GM18519 (cell line): ENCODE measurements at regions not wholly inside any gene's neighbourhood (a gene's known extent, or its start where the extent isn't known, plus 50 kb on each side); places are given as distances from the start of the nearest gene placed in this dataset.
"Not testable (repeated sequence)": the region's sequence is repeated elsewhere in the genome, so short reads cannot be mapped to it uniquely, and the experiment has no call there.

Experiments
- ATAC-seq: cut with Tn5 transposase; IDR thresholded peaks from one replicate; pipeline ENCODE4 v1.9.1; 2021; ENCODE audit warnings: mild to moderate bottlenecking, moderate library complexity; ENCODE audit not compliant: unreplicated experiment, low FRiP score

DNA sequence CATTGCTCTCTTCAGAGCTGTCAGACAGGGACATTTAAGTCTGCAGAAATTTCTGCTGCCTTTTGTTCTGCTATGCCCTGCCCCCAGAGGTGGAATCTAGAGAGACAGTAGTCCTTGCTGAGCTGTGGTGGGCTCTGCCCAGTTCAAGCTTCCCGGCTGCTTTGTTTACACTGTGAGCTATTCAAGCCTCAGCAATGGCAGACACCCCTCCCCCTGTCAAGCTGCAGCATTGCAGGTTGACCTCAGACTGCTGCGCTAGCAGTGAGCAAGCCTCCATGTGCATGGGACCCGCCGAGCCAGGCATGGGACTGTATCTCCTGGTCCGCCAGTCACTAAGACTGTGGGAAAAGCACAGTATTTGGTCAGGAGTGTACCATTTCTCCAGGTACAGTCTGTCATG, 53.6 kb upstream of the MAPK10 start:
- not testable (repeated sequence) for ATAC-seq

DNA sequence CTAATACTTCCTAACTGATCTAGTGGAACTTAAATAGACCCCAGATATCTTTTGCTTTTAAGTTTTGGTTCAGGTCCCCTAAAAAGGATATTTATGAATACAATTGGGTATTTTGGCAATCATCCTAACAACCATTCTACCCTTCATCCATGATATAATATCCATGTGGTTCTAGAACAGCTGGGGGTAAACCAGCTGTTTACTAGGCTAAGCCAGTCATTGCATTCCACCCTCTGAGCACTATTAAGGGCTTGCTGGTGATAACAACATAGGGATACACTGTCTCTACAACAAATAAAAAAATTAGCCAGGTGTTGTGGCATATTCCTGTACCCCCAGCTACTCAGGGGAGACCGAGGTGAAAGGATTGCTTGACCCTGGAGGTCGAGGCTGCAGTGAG, 54.8 kb upstream of the MAPK10 start:
- ATAC-seq: no peak

DNA sequence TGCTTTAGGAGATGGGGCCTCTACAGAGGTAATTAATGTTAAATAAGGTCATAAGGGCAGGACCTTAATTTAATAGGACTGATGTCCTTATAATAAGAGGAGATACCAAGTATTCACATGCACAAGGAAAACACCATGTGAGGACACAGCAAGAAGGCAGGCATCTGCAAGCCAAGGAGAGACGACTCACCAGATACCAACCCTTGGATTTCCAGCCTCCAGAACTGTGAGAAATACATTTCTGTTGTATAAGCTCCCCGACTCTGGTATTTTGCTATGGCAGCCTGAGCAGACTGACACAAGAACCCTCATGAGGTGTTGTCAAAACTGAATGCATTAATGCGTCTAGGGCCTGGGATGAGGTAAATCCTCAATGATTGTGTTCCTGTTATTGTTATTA, 56.2 kb upstream of the MAPK10 start:
- no peak for ATAC-seq

DNA sequence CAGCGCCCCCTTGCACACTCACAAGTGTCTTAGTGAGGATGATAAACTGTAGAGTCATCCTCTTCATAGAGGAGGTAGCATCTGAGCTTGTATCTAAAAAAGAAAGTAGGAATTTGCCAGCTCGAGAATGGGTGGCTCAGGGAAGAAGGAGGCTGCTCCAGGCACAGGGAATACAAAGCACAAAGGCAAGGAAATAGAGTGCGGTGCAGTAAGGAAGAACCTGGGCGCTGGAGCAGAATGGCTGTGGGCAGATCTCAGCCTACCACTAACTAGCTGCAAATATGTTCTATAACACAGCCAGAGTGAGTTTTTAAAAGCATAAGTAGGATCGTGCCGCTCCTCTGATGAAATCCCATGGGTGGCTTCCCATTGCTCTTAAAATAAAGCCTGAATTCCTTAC, 61.6 kb upstream of the MAPK10 start:
- ATAC-seq: no peak

DNA sequence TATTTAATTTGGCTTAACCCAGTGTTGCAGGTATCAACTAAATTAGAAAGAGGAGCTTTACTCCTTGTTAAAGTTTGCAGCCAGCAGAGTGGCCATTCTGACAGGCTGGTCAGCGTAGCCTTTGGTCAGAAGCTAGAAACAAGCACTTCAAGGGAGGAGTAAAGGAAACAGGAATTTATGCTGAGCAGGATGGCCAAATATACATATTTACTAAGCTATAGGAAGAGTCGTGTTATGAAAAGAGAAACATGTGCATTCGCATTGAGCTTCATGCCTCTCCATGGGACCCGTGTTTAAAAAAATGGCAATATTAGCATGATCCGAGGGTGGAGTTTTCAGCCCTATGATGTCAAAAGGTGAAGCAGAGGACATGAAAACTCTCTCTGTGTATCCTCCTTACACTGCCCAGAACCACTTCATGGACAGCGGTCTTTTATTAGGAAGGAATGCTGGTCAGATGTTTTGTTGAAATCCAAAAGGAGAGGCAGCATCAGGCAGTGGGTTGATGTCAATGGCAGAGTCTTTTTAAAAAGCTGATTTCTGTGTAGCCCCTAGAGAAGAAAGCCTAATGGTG, 71.8 kb upstream of the MAPK10 start:
- no peak for ATAC-seq

DNA sequence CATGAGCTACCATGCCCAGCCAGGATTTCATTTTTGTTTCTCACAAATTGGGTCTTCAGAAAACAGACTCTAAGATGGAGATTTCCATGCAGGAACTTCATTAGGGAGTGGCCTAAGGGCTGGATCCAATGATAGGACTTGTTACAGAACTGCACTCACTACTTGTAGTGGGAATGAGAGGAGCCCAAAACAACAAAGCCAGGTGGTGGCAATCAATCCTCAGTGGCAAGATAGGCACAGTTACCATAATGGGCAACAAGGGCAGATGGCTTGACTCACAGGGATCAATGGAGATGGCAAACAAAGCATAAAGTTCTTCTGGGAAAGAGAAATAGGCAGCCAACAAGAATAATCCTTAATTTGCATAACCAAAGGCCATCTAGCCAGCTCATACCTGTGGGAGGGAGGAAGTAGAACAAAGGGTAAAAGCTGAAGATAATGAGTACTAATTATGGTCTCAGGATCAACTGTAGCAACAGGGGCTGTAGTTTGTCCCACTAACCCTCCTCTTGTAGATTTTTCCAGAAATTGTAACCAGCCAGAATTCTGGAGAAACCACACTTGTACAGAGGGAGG, 72.8 kb upstream of the MAPK10 start:
- ATAC-seq: no peak

DNA sequence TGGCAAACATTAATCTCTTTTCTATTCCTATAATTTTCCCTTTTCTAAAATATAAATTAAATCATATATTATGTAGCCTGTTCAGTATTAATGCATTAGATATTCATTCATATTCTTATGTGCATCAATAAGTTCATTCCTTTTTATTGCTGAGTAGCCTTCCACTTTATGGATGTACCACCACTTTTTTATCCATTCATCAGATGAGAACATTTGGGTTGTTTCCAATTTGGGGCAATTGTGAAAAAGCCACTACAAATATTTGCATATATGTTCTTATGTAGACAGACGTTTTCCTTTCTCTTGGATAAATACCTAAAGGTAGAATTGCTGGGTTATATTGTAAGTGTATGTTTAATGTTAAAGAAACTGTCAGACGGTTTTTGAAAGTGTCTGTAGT, 79.4 kb upstream of the MAPK10 start:
- no peak for ATAC-seq

DNA sequence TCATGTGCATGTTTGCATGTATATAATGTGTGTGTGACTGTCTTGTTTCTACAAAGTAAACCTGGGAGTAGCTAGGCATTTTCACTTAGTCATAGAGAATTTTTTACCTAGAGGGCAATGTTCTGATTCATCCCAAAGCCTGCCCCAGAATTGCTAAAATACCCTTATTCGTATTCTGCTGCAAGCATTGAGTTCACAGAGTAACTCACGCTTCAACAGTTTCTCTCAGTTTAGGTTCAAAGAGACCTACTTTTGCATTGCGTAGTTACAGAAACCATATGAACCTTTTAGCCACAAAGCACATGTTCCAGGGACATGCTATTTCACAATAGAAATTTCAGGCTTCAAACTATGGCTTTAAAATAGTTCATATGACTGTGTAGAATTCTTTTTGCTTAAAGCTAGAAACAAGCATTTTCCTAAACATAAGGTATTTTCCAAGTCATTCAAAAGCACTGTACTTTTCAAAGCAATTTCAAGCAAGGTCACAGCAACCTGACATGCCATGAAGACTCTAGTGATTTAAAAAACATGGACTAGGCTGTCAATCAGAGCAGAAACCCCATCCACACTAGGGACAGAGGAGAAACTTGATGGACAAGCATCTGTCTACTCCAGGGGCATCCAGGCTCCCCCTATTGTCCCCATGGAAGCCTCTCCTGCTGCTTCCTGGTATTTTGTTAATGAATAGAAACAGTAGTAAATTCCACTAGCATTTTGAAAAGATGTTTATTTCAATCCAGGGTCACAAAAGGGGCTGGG, 81.5 kb upstream of the MAPK10 start:
- ATAC-seq: no peak

DNA sequence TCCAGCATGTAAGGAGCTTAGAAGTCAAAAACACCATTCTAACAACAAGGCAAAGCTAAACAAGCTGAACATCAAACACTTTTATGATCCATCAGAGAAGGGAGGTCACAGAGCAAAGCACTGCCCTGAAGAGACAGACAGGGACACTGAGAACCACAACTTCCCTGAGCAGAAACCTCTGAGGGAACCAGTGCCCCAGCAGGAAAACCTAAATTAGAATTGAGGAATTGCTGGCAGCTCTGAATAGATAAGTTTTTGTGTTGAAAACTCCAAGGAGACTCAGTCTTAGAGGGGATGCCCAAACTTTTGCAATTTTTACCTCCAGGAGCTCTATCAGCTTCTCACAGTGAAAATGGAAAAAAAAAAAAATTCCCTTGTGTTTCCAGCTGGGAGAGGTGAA, 83.0 kb upstream of the MAPK10 start:
- ATAC-seq: no peak

DNA sequence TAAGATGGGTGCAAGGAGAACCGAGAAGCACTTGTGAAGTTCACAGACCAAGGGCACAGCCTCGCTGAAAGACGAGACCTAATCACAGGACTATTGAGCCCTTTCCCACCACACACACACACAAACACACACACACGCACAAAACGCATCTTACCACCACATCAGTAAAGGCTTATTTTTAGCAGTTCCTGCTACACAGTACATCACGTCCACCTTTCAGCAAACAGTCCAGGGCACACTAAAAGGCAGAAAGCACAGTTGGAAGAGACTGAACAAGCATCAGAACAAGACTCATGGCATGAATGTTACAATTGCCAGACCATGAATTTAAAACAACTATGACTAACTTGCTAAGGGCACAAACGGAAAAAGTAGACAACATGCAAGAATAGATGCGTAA, 83.6 kb upstream of the MAPK10 start:
- ATAC-seq: no peak

DNA sequence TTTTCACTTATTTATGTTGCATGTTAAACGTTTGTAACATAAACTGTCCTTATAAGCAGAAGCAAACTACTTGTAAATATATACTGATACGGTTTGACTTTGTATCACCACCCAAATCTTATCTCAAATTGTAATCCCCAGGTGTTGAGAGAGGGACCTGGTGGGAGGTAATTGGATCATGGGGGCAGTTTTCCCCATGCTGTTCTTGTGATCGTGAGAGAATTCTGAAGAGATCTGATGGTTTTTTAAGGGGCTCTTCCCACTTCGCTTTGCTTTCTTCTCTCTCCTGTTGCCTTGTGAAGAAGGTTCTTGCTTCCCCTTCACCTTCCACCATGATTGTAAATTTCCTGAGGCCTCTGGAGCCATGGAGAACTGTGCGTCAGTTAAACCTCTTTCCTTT, 87.1 kb upstream of the MAPK10 start:
- ATAC-seq: no peak

DNA sequence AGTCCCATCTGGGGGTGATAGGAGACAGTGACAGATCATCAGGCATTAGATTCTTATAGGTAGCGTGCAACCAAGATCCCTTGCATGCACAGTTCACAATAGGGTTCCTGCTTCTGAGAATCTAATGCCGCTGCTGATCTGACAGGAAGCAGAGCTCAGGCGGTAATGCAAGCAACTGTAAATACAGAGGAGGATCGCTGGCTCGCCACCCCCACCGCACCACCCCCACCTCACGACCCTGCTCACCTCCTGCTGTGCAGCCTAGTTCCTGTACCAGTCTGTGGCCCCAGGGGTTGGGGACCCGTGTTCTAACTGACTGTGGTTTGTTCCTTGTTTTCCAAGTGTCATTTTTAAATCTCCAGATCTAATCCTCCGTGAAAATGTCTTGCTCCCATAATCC, 89.0 kb upstream of the MAPK10 start:
- ATAC-seq: no peak

DNA sequence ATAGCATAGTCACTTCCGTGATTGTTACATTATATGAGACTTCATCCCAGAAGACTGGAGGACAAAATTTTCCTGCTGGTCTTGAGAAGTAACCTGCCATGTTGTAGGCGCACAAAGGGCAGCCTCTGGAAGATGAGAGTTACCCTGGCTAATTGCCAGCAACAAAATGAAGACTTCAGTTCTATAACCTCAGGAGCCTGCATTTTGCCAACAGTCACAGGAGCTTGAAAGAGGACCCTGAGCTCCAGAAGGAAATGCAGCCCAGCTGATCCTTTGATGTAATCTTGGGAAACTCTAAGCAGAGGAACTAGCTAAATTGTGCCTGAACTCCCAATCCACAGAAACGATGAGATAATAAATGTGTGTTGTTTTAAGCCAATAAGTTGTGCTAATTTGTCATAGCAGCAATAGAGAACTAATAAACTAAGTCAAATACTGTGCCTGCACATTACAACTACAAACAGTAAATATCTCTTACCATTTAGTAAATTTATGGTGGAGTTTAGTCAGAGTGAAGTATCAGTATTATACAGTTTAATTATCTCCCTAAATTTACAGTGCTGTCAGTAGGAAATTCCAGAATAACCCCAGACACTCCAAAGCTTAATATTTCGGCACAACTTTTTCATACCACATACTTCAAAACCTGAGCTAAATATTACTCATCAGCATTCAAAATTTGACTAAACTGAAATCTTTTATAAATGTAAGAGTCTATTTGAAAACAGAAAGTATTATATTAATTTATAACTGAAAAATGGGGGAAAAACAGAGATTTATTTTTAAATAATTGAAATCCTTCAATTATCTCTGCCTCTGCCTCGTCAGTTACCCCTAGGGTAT, 90.1 kb upstream of the MAPK10 start:
- ATAC-seq: no peak

DNA sequence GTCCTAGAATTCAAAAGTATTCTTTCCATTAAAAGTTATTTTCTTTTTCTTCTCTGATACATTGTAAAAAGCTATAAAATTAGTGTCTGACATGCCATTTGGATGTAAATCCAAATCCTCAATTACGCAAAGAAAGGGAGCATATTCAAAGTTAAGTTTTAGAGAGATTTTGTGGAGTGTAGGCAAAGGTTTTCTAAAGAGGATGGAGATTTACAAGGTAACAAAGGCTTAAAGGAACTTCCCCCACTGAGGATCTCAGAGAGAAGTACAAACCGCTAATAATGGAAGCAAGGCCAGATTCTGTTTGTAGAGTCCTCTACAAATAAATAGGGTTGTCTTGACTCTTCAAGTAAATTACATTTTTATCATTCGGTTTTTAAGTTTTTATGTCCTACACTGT, 91.0 kb upstream of the MAPK10 start:
- no peak for ATAC-seq

DNA sequence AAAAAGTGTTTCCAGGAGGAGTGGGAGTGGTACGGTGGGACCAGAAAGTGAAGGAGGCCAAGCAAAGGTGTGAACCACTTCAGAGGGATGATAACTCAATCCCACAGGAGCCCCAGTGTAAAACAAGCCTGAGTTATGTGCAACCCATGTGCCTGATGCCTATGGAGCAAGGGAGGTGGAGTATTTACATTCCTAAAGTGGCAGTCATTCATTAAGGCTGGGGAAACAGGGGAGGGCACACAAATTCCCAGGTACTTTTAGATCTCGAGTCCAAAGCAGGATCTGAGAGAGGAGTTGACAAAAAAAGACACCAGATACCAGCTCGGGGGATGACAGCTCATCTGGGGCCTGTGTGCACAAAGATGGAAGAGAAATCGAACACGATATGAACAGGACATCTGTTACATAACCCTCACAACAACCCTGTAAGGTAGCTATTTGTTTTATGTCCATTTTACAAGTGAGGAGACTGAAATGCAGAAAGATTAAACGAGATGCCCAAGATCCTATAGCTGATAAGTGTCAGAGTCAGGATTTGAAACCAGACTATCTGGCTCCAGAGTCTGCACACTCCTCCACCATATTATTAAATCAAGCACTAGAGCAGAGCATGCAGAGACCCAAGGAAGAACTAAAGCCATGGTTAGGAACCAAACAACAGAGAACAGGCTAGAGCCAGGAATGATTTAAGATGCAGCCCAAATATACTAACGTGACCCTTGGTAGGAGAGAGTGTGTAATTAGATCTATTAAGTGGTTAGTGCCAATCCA, 91.9 kb upstream of the MAPK10 start:
- ATAC-seq: no peak

DNA sequence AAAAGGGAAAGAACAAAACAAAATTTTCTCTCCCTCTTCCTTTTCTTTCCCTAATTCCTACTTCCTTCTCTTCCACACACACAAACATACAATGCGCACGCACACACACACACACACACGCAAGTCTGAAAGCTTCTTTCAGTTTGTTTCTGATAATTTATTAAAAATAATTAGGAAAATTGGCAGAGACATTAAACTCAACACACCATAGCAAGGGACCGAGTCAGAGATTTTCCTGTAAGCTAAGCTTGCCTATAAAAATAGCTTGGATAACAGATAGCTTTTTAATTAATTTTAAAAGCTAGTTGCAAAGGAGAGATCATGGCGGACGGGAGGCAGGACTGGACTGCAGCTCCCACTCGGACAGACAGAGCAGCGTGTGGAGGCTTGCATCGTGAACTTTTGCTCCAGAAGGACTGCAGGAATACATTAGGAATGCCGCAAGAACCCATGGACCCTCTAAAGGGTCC, 92.6 kb upstream of the MAPK10 start:
- ATAC-seq: no peak

DNA sequence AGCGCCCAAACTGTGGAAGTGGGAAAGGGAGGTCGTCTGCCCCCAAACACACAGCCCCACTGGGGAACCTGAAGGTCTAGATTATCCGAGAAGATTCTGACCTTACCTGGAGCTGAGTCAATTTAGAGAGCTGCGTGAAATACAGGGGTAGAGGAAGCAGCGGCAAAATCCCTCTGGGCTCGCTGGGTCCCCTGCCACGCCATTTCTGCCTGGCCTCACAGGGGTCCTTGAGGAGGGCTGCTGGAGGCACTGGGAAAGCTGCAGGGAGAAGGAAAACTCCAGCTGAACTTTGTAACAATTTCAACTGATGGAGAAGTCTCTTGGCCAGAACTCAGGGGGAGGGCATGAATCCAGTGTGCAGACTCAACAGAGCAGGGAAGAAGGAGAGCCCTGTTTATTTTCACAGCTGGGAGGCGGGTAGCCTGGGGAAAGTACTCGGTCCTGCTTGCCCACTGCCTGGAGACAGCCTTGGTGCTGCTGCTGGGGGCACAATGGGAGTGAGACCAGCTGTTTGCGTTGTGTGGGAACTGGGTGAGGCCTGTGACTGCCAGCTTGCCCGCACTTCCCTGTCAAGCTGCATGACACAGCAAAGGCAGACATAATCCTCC, 93.2 kb upstream of the MAPK10 start:
- no peak for ATAC-seq

DNA sequence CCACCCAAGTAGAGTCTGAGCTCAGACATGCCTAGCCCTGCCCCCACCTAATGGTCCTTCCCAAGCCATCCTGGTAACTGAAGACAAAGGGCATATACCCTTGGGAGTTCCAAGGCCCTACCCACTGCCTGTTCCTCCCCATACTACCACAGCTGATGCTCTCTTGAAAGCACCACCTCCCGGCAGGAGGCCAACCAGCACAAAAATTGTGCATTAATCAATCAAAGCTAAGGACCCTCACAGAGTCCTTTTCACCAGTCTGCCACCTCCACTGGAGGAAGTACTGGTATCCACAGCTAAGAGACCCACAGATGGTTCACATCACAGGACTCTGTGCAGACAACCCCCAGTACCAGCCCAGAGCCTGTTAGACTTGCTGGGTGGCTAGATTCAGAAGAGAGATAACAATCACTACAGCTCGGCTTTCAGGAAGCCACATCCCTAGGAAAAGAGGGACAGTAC, 93.8 kb upstream of the MAPK10 start:
- ATAC-seq: not testable (repeated sequence)

DNA sequence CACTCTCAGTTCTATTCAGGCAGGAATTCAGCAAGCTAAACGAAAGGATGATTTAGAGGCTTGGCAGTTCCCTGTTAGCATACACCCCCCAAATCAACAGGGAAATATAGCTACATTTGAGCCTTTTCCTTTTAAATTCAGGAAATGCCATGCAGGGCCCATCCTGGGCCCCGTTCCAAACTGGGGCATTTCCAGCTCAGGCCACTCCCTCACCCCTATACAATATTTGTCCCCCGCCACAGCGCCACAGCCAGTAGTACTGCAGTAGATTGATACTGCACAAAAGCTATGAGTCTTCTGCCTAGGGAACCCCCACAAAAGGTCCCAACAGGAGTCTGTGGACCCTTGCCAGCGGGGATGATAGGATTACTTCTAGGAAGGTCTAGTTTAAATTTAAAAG, 102.0 kb upstream of the MAPK10 start:
- ATAC-seq: no peak
